ENCODE measurements at regions not wholly inside any gene's neighbourhood (a gene's known extent, or its start where the extent isn't known, plus 50 kb on each side); places are given as distances from the start of the nearest gene placed in this dataset.

GRCh38 chr16:65831903-65832666 lies 534.4 kb upstream of the CDH5 start:
- TF ChIP-seq EZH2phosphoT487 (IDR thresholded peaks at IDR 0.05; ENCODE audit: borderline replicate concordance, low read length) (no peak), CTCF (conservative IDR thresholded peaks at IDR 0.05; ENCODE audit: low read depth, low read length) (no peak)
